Neural cell (in vitro differentiated cells): ENCODE measurements at regions not wholly inside any gene's neighbourhood (a gene's known extent, or its start where the extent isn't known, plus 50 kb on each side); places are given as distances from the start of the nearest gene placed in this dataset.
"Not testable (repeated sequence)": the region's sequence is repeated elsewhere in the genome, so short reads cannot be mapped to it uniquely, and the experiment has no call there.

Experiments
- H2AFZ ChIP-seq: fragments of 200-600, 300-800 bp; sonication (generic), shearing (Covaris generic); 2 replicates; pipeline ENCODE4 v1.6.0; 2014; ENCODE audit warnings: low read depth, mild to moderate bottlenecking, antibody characterized with exemption, low read length, moderate library complexity
- H3F3A ChIP-seq: fragments of 200-600 bp; shearing (Covaris generic); 2 replicates; pipeline ENCODE4 v1.6.1; 2016; ENCODE audit warnings: mild to moderate bottlenecking, moderate library complexity, mixed read lengths, antibody characterized with exemption, low read length; ENCODE audit not compliant: insufficient read depth, poor library complexity, severe bottlenecking
- H3K27ac ChIP-seq: fragments of 200-600, 300-800 bp; sonication (generic), shearing (Covaris generic); 2 replicates; pipeline ENCODE4 v1.5.1; 2014; ENCODE audit warnings: mild to moderate bottlenecking, low read length, moderate library complexity
- H3K27me3 ChIP-seq: fragments of 300-800, 200-600 bp; sonication (generic), shearing (Covaris generic); 2 replicates; pipeline ENCODE4 v1.6.0; 2014; ENCODE audit warnings: mild to moderate bottlenecking, low read depth, low read length, moderate library complexity; ENCODE audit not compliant: insufficient read depth
- H3K36me3 ChIP-seq: fragments of 300-800, 200-600 bp; sonication (generic), shearing (Covaris generic); 2 replicates; pipeline ENCODE4 v1.5.1; 2014; ENCODE audit warnings: mild to moderate bottlenecking, antibody characterized with exemption, low read length, moderate library complexity; ENCODE audit not compliant: insufficient read depth
- H3K4me2 ChIP-seq: fragments of 300-800, 200-600 bp; sonication (generic), shearing (Covaris generic); 2 replicates; pipeline ENCODE4 v1.6.0; 2014; ENCODE audit warnings: mild to moderate bottlenecking, low read length
- H3K4me3 ChIP-seq: fragments of 300-800, 200-600 bp; sonication (generic), shearing (Covaris generic); 2 replicates; pipeline ENCODE4 v1.5.1; 2014; ENCODE audit warnings: mild to moderate bottlenecking, low read length, moderate library complexity
- H3K79me2 ChIP-seq: fragments of 200-600 bp; shearing (Covaris generic); replicated peaks from 2 replicates; pipeline ENCODE4 v1.6.0; 2014; ENCODE audit warnings: mild to moderate bottlenecking, low read length, moderate library complexity; ENCODE audit not compliant: insufficient read depth
- H3K9ac ChIP-seq: fragments of 300-800, 200-600 bp; sonication (generic), shearing (Covaris generic); 2 replicates; pipeline ENCODE4 v1.6.1; 2016; ENCODE audit warnings: mild to moderate bottlenecking, low read length, mixed read lengths
- H3K9me2 ChIP-seq: fragments of 200-600 bp; shearing (Covaris generic); 2 replicates; pipeline ENCODE4 v1.6.1; 2016; ENCODE audit warnings: mild to moderate bottlenecking, low read length, mixed read lengths; ENCODE audit not compliant: insufficient read depth
- H3K9me3 ChIP-seq: fragments of 200-600, 300-800 bp; sonication (generic), shearing (Covaris generic); 2 replicates; pipeline ENCODE4 v1.6.1; 2016; ENCODE audit warnings: mild to moderate bottlenecking, mixed run types, low read length, moderate library complexity, mixed read lengths
- H4K20me1 ChIP-seq: fragments of 200-600 bp; shearing (Covaris generic); 2 replicates; pipeline ENCODE4 v1.6.1; 2016; ENCODE audit warnings: mild to moderate bottlenecking, mixed run types; ENCODE audit not compliant: insufficient read depth
- CTCF ChIP-seq: fragments of 450-650 bp; IDR thresholded peaks from 2 replicates; pipeline ENCODE4 v1.5.1; 2014; ENCODE audit warnings: antibody characterized with exemption, mild to moderate bottlenecking, moderate library complexity; ENCODE audit not compliant: poor library complexity, severe bottlenecking
- EP300 ChIP-seq: fragments of 450-650 bp; conservative IDR thresholded peaks from 2 replicates; pipeline ENCODE4 v1.6.1; 2014; ENCODE audit warnings: antibody characterized with exemption, mild to moderate bottlenecking, moderate library complexity; ENCODE audit not compliant: poor library complexity, severe bottlenecking
- EZH2 ChIP-seq: fragments of 200-600, 300-800 bp; shearing (Covaris generic), sonication (generic); IDR thresholded peaks from 2 replicates; pipeline ENCODE4 v1.6.1; 2014; ENCODE audit warnings: antibody characterized with exemption, low read length, borderline replicate concordance, mild to moderate bottlenecking; ENCODE audit not compliant: insufficient read depth, poor library complexity, severe bottlenecking
- MXI1 ChIP-seq: fragments of 450-650 bp; conservative IDR thresholded peaks from 2 replicates; pipeline ENCODE4 v1.6.1; 2014; ENCODE audit warnings: antibody characterized with exemption, mild to moderate bottlenecking; ENCODE audit not compliant: poor library complexity, severe bottlenecking
- POLR2AphosphoS5 ChIP-seq: IDR thresholded peaks from 2 replicates; pipeline ENCODE4 v1.6.1; 2012
- RAD21 ChIP-seq: fragments of 450-650 bp; conservative IDR thresholded peaks from 2 replicates; pipeline ENCODE4 v1.6.1; 2014; ENCODE audit warnings: antibody characterized with exemption, mild to moderate bottlenecking, moderate library complexity
- REST ChIP-seq: IDR thresholded peaks from 2 replicates; pipeline ENCODE4 v1.6.1; 2012; ENCODE audit warnings: borderline replicate concordance
- SMC3 ChIP-seq: fragments of 450-650 bp; conservative IDR thresholded peaks from 2 replicates; pipeline ENCODE4 v1.6.1; 2014; ENCODE audit warnings: antibody characterized with exemption, mild to moderate bottlenecking, moderate library complexity; ENCODE audit not compliant: poor library complexity
- TAF1 ChIP-seq: IDR thresholded peaks from 2 replicates; pipeline ENCODE4 v1.6.1; 2012; ENCODE audit warnings: low read depth

GRCh38 chr9:2439957-2440356 lies 181.6 kb upstream of the VLDLR start:
- H3K4me3 ChIP-seq, result no peak overlapping the region
- no peak overlapping the region for H3K27ac ChIP-seq
- H2AFZ ChIP-seq, result no peak overlapping the region
- H3K79me2 ChIP-seq, result no peaks in the 10 kb centered on the region
- no peaks in the 10 kb centered on the region for H3K27me3 ChIP-seq
- no peaks in the 10 kb centered on the region for H3K36me3 ChIP-seq
- H3K9me2 ChIP-seq, result no peaks in the 10 kb centered on the region
- H3K4me2 ChIP-seq, result no peak overlapping the region
- no peaks in the 10 kb centered on the region for H3F3A ChIP-seq
- H4K20me1 ChIP-seq, result no peaks in the 10 kb centered on the region
- TF ChIP-seq POLR2AphosphoS5, result no peak
- no peak for TF ChIP-seq TAF1
- no peak for TF ChIP-seq CTCF
- TF ChIP-seq RAD21, result no peak
- no peak for TF ChIP-seq EP300
- TF ChIP-seq SMC3, result no peak
- TF ChIP-seq REST, result no peak
- no peak for TF ChIP-seq EZH2
- TF ChIP-seq MXI1, result no peak
- H3K9me3 ChIP-seq, result no peaks in the 10 kb centered on the region
- H3K9ac ChIP-seq, result no peak overlapping the region

GRCh38 chr9:2443933-2444332 lies 177.7 kb upstream of the VLDLR start:
- TF ChIP-seq EP300 (peak; percentile 72), POLR2AphosphoS5 (peak; percentile 35)
- H3K36me3 ChIP-seq, H3K79me2 ChIP-seq, H4K20me1 ChIP-seq, H3K4me2 ChIP-seq, H3K4me3 ChIP-seq, H3K9ac ChIP-seq, H3K9me2 ChIP-seq, H3K27me3 ChIP-seq, H2AFZ ChIP-seq, H3K9me3 ChIP-seq, H3F3A ChIP-seq: not testable (repeated sequence)
- peak overlapping the region; percentile 28 for H3K27ac ChIP-seq

GRCh38 chr9:2448193-2448738 lies 173.3 kb upstream of the VLDLR start:
- Histone ChIP-seq H3K27me3 (no peaks in the 10 kb centered on the region), H3K9ac (no peak overlapping the region), H3K36me3 (no peaks in the 10 kb centered on the region), H4K20me1 (no peaks in the 10 kb centered on the region), H3K4me3 (no peak overlapping the region), H3K27ac (no peak overlapping the region), H3K79me2 (no peaks in the 10 kb centered on the region), H3K9me2 (no peaks in the 10 kb centered on the region), H2AFZ (no peak overlapping the region), H3K9me3 (no peaks in the 10 kb centered on the region), H3K4me2 (no peak overlapping the region), H3F3A (no peaks in the 10 kb centered on the region)
- TF ChIP-seq SMC3 (no peak), MXI1 (no peak), RAD21 (no peak), REST (no peak), EP300 (no peak), TAF1 (no peak), EZH2 (no peak), POLR2AphosphoS5 (no peak), CTCF (no peak)
